HG03159 (cell line): ENCODE measurements at regions not wholly inside any gene's neighbourhood (a gene's known extent, or its start where the extent isn't known, plus 50 kb on each side); places are given as distances from the start of the nearest gene placed in this dataset.
A peak's percentile ranks its signal among the peaks of the same experiment; 100 is the strongest.

Experiments used
- ATAC-seq: cut with Tn5 transposase; IDR thresholded peaks from one replicate; pipeline ENCODE4 v1.9.1; 2021; ENCODE audit warnings: mild to moderate bottlenecking, moderate library complexity; ENCODE audit not compliant: unreplicated experiment

DNA sequence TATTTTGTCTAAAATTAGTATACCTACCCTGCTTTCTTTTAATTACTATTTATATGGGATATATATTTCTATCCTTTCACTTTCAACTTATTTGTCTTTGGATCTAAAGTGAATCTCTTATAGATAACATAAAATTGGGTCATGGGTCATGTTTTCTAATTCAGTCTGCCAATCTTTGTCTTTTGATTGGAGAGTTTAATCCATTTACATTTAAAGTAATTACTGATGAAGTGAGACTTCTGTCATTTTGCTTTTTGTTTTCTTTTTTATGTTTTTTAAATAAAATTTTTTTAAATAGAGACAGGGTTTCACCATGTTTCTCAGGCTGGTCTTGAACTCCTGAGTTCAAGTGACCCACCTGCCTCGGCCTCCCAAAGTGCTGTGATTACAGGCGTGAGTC is 50.5 kb upstream of the PRDM1 start:
- no peak for ATAC-seq

DNA sequence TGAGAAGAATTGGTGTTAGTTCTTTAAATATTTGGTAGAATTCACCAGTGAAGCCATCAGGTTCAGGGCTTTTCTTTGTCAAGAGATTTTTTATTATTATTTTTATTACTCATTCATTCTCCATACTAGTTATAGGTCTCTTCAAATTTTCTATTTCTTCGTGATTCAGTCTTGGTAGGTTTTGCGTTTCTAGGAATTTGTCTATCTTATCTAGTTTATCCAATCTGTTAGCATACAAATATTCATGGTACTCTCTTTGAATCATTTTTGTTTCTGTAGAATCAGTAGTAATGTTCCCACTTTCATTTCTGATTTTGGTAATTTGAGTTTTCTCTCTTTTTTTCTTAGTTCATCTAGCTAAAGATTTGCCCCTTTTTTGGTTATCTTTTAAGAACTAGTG is 52.3 kb upstream of the PRDM1 start:
- no peak for ATAC-seq

DNA sequence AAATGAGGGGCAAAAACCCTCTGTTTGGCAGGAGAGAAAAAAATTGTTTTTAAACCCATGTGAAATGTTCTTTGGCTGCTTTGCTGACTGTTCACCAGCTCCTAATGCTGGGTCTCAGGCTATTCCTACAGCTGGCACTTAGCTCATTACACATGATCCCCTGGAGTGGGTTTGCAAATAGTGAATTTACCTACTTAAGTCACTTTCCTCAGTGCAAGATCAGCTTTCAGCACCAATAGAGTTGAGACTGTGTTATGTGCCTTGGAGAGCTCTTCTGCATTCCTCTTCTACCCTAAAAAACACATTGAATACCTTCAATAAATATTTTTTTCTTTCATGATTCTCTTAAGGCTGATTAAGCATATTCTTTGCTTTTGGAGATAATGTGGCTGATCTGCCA is 58.4 kb upstream of the PRDM1 start:
- ATAC-seq = no peak

DNA sequence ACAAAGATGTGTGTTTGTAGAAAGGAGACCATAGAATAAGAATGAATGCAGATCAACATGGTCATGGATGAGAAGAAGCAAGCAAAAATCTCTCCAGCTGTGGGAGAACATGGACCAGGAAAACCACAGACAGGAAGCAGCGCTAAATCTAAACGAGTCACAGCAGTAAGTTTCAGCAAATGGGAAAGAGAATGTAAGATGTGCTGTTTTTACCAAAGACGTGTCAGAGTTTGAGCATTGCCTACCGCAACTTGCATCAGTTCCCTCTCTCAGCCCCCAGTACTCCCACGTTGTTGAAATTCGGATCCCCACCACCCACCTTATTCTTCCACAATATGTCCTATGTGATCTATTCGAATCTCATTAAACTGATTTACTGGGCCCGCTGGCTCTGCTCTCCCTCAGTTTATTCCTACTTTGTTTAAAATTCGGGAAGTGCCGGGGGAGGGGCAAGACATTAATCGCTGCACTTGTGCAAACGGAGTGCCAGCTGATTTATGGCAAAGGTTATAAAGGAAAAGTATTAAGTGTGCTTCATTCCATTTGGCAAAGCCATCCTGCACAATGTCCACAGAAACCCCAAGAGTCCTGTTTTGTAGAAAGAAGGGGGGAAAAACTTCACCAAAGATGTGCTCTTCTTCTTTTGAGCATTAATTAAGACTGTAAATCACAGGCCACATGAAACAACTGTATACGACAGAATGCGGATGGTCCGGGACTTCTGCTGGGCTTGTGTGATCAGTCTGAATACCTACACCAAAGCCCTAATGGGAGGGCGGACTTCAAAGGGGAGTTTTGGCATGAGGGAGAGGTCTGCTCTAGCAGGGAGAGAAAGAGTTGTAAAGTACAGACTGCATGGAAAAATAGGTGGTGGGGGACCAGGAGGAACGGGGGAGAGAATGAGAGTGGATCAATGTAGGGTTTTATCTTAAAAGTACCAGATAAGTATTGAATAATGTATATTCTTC is 59.1 kb upstream of the PRDM1 start:
- ATAC-seq = no peak

DNA sequence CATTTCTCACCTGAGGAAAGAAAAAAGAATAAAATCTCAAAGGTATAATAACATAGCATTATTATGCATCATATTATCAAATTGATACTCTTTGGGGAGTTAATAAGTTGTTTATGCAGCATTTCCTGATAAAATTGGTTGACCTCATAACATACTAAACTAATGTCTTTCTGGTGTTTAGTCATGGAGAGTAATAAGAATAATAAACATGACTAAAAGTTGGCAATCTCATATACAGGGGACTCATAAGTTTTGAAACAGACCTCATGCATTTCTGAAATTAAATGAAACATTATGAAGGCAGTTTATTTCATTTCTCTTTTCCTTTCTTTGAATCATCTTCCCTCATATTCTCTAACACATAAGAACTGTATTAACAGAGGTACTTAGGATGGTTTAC is 60.5 kb upstream of the PRDM1 start:
- no peak for ATAC-seq

DNA sequence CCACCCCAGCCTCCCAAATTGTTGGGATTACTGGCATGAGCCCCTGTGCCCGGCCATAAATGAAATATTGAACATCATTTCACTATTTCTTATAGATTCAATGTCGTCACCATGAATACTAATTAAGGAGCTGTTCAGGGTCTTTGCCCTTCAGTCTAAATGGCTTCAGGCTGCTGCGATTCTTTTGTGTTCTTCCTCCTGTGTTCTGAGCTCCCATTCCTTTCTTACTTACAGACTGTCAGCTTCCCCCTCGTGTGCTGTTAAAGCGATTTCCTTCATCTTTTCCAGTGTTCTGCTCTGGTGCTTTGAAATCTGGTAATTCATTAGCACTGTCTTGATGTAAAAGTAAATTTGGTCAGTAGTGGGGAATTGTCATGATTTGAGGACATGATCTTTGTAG is 63.3 kb upstream of the PRDM1 start:
- no peak for ATAC-seq

DNA sequence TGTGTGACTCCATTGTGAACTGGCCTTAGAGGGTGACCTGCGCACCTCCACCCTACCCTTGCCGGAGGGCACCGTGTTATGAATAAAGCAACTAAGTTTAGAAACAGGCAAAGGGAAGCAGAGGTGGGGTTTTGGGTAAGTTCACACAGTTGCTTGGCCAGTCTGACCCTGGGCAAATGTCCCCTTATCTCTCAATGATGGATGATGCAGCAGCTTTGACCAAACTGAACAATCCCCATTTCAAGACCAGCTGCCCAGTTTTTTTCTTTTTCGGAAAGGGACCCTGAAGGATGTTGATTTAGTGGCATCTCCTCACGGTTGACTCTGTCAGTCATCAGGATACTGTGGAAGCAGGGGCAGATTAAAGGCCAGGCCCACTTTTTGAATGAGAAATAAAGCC is 68.7 kb upstream of the PRDM1 start:
- no peak for ATAC-seq

DNA sequence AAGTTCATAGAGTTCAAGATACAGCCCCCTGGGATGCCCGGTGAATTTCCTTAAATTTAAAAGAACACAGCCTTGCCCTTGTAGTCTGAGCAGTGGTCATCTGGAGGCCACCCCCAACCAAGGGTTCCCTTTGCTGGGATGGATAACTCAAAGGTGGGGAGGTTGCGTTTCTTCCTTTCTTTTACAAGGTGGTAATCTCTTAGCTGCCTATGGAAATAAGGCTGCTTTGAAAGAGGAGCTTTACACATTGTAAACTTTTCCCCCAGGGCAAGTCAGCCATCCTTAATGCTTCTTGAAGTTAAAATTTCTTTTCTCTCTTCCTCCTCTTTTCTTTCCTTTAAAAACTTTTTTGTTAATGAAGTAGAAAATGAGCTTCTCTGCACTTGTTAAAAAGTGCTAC is 71.2 kb upstream of the PRDM1 start:
- no peak for ATAC-seq

DNA sequence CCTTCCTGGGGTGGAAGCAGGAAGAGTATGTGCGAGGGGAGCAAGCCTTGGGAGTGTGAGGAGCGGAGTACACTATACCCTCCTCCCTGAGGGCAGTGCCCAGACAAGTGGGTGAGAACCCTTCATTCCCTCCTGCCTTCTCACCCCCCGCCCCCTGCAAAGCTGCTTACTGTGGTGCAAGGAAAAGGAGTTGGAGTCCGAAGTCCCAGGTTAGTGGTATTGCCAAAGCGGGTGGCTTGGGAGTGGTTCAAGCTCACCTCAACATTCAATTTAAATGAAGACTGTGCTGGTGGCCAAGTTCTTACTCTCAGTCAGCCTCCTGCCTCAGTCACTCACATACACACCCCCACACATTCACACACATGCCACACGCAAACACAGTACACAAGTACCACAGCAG is 74.7 kb upstream of the PRDM1 start:
- ATAC-seq = no peak

DNA sequence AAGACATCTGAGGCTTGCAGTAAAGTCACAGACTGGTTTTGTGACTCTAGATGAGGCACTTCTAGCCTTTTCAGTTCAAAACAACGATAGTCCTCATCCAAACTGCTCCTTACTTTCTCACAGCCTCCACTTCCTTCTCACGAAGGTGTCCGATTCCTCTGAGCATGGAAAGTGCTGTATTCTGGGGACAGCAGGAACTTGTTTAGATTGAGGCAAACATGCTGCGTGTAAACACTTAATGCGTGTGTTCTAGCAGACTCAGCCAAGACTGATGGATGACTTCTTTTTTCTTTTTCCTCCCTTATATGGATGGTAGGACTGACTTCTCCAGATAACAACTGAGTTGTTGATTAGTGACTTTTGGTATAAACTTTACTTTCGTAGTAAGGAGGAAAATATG is 80.2 kb upstream of the PRDM1 start:
- ATAC-seq = no peak

DNA sequence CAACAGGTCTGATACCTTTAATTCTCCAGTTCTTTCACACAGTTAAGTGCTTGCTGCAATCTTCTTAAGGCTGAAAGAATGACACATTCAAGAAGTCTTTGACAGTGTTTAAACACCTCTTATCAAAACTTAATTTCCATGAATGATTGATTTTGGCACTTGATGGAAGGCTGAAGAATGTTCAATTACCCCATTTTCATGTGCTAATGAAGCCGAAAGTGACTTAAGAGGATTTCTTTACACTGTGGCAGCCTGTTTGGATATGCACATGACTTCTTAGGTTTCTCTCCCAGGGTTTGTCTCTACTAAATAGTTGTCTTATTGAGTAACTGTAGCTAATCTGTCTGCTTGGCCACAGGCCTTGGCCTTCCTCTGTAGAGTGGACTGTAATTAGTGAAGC is 81.1 kb upstream of the PRDM1 start:
- no peak for ATAC-seq

DNA sequence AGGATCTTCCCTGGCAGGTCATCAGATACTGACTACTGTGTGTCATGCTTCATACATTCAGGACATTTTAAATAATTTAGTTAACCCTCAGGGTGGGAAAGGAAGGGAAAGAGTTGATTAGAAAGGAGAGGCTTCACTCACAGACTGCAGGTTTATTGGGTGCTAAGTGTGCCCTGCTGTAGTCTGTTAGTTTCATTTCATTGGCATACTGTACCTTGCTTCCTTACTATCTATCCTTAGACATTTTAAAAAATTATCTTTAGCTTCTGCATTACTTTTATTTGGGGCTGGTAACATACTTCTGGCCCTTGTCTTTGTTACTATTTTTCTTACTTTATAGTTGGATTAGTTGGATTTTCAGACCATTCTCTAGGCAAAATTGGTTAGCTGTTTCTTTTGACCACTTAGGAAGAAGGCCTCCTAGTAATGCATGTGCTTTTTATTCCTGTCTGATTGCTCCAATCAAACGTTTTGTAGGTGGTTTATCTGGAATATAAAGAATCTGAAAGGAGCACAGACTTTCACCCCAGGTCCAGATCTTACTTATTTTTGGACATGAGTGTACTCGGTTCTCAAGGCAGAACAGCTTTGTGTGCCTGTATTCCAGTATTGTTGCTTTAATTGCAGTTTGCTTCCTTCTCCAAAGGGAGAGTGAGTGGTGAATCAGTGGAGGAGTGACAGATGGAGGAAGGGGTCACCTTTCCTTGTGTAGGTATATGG is 82.7 kb upstream of the PRDM1 start:
- ATAC-seq = no peak

DNA sequence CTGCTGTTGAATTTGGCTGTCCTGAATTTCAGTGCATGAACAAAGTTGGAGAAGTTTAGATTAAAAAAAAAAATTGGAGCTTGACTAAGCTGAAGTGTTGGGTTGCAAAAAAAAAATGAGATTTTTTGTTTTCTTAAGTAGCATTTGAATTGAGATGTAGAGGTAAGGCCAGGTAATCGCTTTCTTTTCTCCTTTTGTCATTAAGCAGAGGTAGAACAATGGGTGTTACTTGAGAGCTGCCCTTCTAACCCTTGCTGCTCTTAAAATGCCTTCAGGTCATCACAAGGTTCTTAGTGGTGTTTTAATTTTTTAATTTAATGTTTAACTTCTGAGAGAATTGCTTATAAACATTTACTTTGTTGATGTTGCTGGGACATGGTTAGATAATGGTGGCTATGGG is 84.1 kb upstream of the PRDM1 start:
- no peak for ATAC-seq

DNA sequence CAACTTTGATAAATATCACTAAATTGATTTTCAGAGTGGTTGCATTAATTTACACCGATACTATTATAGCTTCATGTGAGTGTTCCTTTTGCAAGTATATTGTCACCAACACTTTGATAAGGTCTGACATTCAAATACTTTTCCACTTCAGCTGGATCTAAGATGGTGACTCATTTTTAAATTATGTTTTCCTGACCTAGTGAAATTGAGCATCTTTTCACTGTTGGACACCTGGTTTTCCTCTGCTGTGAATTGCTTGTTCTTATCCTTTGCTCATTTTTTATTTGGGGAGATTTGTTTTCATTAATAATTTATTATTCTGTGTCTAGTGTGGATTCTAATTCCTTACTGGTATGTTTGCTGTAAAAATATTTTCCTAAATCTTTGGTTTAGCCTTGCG is 85.2 kb upstream of the PRDM1 start:
- ATAC-seq = no peak

DNA sequence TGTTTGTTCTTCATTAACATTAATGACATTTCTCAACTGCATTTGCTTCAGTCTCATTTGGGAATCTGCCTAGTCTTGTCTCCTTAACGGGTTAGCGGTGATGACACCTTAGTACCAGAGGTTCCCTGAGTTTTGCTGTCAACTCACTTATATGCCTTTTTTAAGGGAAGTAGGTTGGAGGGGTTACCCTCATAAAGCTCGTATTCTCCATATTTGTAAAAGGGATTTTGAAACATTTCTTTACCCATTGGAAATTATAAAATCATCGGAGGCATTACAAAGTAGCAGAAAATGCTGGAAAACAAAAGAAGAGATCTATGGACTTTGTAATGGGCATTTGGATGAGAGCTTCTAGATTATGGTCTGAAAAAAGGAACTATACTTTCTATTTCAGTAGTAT is 88.7 kb upstream of the PRDM1 start:
- ATAC-seq = no peak

DNA sequence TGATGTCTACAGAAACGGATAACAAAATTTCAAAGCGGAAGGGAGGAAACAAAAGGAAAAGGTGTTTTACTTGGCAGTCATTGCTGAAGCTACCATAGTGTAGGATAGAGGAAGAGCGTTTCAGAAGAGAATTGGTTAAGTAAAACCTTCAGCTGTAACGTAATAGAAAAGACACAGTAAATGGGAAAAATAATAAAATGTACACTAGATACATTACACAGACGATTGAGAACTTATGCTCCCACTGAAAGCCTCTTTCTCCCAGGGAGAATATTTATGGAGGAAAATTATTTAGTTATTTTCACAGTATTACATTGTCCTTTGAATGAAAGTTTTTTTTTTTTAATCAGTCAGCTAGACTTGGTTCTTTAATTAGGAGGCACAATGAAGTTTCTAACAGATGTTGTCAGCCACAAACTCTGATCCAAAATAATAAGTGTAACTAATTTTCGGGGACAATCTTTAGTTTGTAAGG is 90.7 kb upstream of the PRDM1 start:
- ATAC-seq = no peak

DNA sequence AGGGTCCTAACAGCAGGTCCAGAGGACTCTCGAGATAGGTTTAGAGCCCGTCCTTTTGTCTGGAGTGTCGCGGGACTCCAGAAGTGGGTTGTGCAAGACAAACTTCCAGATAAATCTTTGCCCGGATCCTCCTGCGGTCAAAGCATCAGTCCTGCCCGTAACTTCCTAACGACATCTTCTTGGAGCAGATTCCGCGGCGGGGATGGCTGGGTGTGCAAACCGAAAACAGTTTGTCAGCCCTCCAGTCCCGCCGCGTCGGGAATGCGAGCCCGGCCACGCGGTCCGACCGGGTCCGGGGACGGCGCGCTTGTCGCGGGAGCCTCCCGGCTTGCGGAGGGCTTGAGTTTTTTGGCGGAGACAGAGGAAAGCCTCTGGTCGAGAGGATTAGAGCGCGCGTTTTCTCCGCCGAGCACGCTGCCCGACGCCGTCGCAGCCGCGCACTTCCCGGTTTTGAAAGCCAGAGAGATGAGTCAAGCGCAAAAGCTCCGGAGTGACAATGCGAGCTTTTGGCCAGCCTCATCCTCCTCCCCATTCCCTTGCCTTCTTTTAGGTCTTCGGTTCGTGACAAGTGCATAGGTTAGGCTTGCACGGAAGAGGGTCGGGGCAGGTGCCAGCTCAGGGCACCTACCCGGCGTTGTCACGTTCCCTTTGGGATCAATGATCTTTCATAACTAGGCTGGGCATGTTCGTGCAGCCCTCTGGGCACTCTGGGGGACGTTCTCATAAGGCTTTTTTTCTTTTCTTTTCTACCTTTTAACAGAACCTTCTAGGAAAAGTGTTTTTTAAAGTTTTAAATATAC is 91.3 kb upstream of the PRDM1 start:
- ATAC-seq = no peak

DNA sequence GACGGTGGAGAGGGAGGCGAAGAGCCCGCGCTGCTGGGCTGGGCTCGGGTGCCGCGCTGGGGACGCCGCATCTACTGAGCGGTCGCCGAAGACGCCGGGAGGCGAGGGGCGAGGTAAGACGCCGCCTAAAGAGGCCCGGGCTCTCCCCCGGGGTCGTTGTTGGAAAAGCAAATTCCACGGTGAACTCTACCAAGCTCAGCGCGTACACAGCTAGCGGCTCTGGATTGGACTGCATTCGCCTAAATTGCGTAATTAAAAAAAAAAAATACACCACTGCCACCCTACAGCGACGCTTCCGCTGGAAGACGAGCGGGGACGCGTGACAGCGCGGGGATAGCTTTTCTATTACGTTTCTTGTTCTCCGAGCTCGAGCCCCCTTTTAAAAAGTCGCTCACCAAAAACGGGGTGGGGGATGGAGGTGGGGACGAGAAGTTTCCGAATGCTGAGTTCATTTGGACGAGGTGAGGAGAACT is 92.0 kb upstream of the PRDM1 start:
- ATAC-seq = no peak

DNA sequence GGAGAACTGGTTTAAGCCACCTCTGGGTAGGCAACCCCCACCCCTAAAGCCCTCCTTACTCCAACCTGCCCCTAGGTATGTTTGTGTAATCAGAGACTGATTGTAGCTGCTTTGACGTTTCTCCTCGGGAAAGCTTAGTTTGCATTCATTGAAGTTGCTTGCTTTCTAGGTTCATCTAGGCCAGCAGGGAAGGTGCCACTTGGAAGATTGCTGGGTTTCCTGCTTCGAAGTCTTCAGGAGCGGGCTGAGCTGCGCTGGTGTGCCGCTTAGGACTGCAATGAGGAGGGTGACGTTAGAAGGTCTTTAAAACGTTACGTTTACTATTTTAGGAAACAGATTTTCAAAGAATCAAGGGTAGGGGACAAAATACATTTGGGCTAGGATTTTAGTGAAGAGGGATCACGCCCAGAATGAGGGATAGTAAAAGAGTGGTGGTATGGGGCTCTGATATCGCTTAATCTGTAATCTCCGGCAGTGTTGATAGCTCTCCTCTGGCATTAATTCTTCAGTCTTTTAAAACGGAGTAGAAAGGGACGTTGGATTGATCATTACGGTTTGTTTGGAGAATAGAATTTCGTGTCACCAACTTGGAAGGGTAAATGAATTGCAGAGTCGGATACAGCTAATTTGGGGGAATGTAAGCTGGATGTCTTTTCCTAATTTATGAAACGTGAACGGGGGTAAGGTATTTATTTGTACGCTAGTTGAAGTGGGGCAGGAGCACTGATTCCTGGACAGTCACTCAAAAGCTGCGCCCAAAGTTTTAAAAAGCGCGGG is 92.6 kb upstream of the PRDM1 start:
- no peak for ATAC-seq

DNA sequence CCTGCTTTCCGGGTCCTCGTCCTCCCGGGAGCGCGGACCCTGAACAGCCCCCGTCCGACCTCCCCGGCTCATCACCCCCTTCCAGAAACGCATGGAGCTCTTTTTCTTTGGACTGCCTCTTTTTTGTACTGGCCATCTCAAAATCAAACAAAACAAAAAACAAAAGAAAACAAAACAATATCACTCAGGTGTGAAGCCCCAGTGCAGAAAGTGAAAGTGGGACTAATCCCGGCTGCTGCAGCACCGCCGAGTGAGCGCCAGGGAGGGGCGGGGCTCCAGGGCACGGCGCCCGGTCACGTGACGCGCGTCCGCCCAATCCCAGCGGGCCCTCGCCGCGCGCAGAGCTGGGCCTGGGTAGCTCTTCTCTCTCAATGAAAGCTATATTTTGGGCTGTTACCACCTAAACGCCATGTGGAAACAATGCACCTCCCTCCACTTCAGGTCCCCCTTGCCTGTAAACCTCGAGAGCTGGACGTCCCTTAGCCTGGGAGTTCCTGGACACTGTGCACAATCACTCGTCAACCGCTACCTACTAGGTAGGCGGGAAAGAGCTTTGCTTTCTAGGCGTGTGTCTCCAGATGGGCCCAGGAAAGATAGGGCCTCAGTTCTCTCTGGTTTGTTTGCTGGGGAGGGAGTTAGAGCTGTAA is 93.7 kb upstream of the PRDM1 start:
- peak; percentile 80 for ATAC-seq
